PC-3 (cell line): ENCODE measurements at regions not wholly inside any gene's neighbourhood (a gene's known extent, or its start where the extent isn't known, plus 50 kb on each side); places are given as distances from the start of the nearest gene placed in this dataset.

Experiments
- ATAC-seq: fragments of 200-7000 bp; cut with Tn5 transposase; 2 replicates; pipeline ENCODE4 v1.9.1; 2020; ENCODE audit warnings: mild to moderate bottlenecking, moderate library complexity
- BruUV-seq: library from RNA; stranded (reverse); fragments of 400-500 nt; replicated peaks from 2 replicates; lab custom pipeline; 2021; lab: Mats Ljungman, UMichigan
- CTCF ChIA-PET: fragments of 300-600 bp; sonication (Branson Sonifier 250); formaldehyde crosslinking; loops from one replicate; lab custom pipeline; 2022; ENCODE audit warnings: antibody characterized with exemption; lab: Charles Lee
- POLR2A ChIA-PET: fragments of 300-600 bp; sonication (Branson Sonifier 250); formaldehyde crosslinking; loops from one replicate; lab custom pipeline; 2022; ENCODE audit warnings: antibody characterized with exemption; ENCODE audit not compliant: unreplicated experiment; lab: Charles Lee
- DNase-seq: peaks from one replicate; pipeline ENCODE4 v3.0.0-alpha.2; 2015
- H2AFZ ChIP-seq: fragments of 300-600 bp; sonication (generic); 2 replicates; pipeline ENCODE4 v1.6.0; 2016; ENCODE audit warnings: antibody characterized with exemption, low read length
- H3F3A ChIP-seq: fragments of 300-600 bp; sonication (generic); one replicate; pipeline ENCODE4 v1.6.0; 2017; ENCODE audit warnings: antibody characterized with exemption, low read length, control low read depth, mild to moderate bottlenecking; ENCODE audit not compliant: unreplicated experiment
- H3K27ac ChIP-seq: fragments of 300-600 bp; sonication (generic); 2 replicates; pipeline ENCODE4 v1.5.1; 2016; ENCODE audit warnings: mild to moderate bottlenecking, low read length
- H3K27me3 ChIP-seq: fragments of 300-600 bp; sonication (generic); 2 replicates; pipeline ENCODE4 v1.6.1; 2016; ENCODE audit warnings: low read length, mixed read lengths
- H3K36me3 ChIP-seq: fragments of 300-600 bp; sonication (generic); 2 replicates; pipeline ENCODE4 v1.6.1; 2016; ENCODE audit warnings: low read depth, mixed run types, low read length, mixed read lengths
- H3K4me1 ChIP-seq: fragments of 300-600 bp; sonication (generic); 2 replicates; pipeline ENCODE4 v1.5.1; 2016; ENCODE audit warnings: low read length; ENCODE audit not compliant: insufficient read depth
- H3K4me2 ChIP-seq: fragments of 300-600 bp; sonication (generic); 2 replicates; pipeline ENCODE4 v1.6.0; 2016; ENCODE audit warnings: low read length
- H3K4me3 ChIP-seq: fragments of 300-600 bp; sonication (generic); 2 replicates; pipeline ENCODE4 v1.5.1; 2016; ENCODE audit warnings: mild to moderate bottlenecking, low read length, mixed read lengths
- H3K79me2 ChIP-seq: fragments of 300-600 bp; sonication (generic); 2 replicates; pipeline ENCODE4 v1.6.1; 2017; ENCODE audit warnings: low read length, mixed read lengths
- H3K9ac ChIP-seq: fragments of 300-600 bp; sonication (generic); 2 replicates; pipeline ENCODE4 v1.6.0; 2016; ENCODE audit warnings: mild to moderate bottlenecking, low read length
- H3K9me2 ChIP-seq: fragments of 300-600 bp; sonication (generic); replicated peaks from 2 replicates; pipeline ENCODE4 v1.6.1; 2016; ENCODE audit warnings: mixed run types, low read length, mixed read lengths
- H3K9me3 ChIP-seq: fragments of 300-600 bp; sonication (generic); 2 replicates; pipeline ENCODE4 v1.6.1; 2016; ENCODE audit warnings: low read length, mixed read lengths
- H4K20me1 ChIP-seq: fragments of 300-600 bp; sonication (generic); 2 replicates; pipeline ENCODE4 v1.6.1; 2016; ENCODE audit warnings: low read length, mixed read lengths
- EZH2 ChIP-seq: fragments of 300-600 bp; sonication (generic); IDR thresholded peaks from one replicate; pipeline ENCODE4 v1.6.1; 2017; ENCODE audit warnings: antibody characterized with exemption, mild to moderate bottlenecking, low read length; ENCODE audit not compliant: unreplicated experiment
- EZH2phosphoT487 ChIP-seq: fragments of 300-600 bp; sonication (generic); IDR thresholded peaks from 2 replicates; pipeline ENCODE4 v1.6.1; 2018; ENCODE audit warnings: mild to moderate bottlenecking, antibody characterized with exemption, low read length, borderline replicate concordance
- intact Hi-C: fragments of 100-400 bp; cut with micrococcal nuclease; formaldehyde crosslinking; loops from 2 replicates; pipeline ENCODE4 v1.9.0; 2023
- TF ChIP-seq, protein P1 (sequence below): fragments of 300-600 bp; sonication (generic); conservative IDR thresholded peaks from 2 replicates; pipeline ENCODE4 v1.5.1; 2017; ENCODE audit warnings: antibody characterized with exemption, low read depth, mild to moderate bottlenecking, low read length

DNA sequence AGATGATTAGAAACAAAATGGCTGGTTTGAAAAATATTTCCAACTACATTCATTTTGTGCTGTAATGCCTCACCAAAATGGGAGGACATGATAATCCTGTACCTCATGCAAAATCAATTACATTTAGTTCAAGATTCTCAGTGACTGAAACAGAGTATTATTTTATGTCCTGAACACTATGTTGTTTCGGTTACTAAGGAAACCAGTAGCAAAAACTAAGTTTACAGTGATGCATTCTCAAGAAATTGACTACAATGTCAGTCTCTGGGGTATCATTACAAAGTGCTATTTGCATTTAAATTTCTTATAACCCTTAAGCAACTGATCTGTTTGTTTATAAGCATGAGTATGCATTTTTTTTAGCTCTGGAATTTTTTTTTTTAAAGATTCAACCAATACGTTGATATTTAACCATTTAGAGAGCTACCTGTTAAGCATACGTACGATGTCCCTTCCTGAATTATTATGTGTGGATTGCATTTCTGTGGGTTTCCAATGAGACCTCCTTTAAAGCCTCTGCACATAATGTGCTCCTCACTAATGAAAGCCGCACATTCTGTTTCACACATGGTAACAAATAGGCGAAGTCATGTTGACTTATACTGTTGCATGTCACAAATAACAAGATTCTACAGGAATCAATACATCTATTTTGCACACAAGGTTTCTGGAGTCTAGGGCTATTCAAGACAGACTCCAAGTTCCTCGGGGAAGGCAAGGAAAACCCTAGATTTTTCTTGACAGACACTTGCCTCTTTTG lies 1035.7 kb downstream of the ADGRL2 start:
- DNase-seq, result no peak
- POLR2A ChIA-PET, result no interaction called here

DNA sequence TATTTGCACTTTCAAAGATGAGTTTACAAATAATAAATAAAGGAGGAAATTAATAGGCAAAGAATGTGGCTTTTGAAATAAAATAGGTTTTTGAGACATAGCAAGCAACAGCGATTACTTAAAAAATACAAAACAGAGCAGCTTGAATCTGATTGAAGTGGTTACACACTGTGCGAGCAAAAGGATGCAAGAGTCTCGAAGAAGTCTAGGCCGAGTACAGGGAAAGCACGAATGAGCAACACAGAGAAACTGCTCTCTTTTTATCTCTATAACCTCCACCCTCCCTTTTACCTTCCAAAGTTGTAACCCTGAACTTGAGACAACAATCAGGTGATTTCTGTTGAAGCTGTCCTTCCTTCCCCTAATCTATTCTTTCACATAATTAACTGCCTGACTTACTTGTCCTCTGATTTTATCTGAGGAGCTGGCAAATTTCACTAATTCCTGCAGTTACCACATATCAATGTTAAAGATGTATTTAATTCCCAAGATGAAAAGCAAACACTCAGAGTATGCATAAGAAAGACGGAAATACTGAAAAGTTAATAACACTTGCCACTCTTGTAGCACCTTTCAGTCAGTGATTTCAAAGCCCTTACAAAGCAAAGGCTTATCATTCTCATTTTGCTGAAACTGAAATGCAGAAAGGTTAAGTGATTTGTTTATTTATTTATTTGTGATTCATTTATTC lies 1030.1 kb downstream of the ADGRL2 start:
- ATAC-seq, result no peak
- H3K9ac ChIP-seq, result no peak overlapping the region
- peaks cover 16% of the 10 kb centered on the region for H3K27me3 ChIP-seq
- no peak overlapping the region for H3K4me3 ChIP-seq
- no peaks in the 10 kb centered on the region for H3K36me3 ChIP-seq
- ChIA-PET CTCF (no interaction called here), POLR2A (interaction anchor here (0.7 kb wide), 1 partner anchor 1243 kb away, joined by 3 read pairs; no protein-coding TSS in a partner anchor)
- H3K79me2 ChIP-seq, result no peaks in the 10 kb centered on the region
- intact Hi-C loops, result no loop called here
- H2AFZ ChIP-seq, result no peak overlapping the region
- H3K9me3 ChIP-seq, result no peaks in the 10 kb centered on the region
- no peaks in the 10 kb centered on the region for H3K4me1 ChIP-seq
- H3K9me2 ChIP-seq, result no peaks in the 10 kb centered on the region
- DNase-seq, result no peak
- TF ChIP-seq EZH2 (no peak), EZH2phosphoT487 (no peak)
- TF ChIP-seq, protein P1, sequence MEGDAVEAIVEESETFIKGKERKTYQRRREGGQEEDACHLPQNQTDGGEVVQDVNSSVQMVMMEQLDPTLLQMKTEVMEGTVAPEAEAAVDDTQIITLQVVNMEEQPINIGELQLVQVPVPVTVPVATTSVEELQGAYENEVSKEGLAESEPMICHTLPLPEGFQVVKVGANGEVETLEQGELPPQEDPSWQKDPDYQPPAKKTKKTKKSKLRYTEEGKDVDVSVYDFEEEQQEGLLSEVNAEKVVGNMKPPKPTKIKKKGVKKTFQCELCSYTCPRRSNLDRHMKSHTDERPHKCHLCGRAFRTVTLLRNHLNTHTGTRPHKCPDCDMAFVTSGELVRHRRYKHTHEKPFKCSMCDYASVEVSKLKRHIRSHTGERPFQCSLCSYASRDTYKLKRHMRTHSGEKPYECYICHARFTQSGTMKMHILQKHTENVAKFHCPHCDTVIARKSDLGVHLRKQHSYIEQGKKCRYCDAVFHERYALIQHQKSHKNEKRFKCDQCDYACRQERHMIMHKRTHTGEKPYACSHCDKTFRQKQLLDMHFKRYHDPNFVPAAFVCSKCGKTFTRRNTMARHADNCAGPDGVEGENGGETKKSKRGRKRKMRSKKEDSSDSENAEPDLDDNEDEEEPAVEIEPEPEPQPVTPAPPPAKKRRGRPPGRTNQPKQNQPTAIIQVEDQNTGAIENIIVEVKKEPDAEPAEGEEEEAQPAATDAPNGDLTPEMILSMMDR, result no peak
- no TSS peak for BruUV-seq
- no peaks in the 10 kb centered on the region for H4K20me1 ChIP-seq
- no peak overlapping the region for H3K27ac ChIP-seq
- no peak overlapping the region for H3K4me2 ChIP-seq
- no peaks in the 10 kb centered on the region for H3F3A ChIP-seq

More for the DNA sequence above, 1035.7 kb downstream of the ADGRL2 start:
- Histone ChIP-seq H3K79me2 (no peaks in the 10 kb centered on the region), H2AFZ (no peak overlapping the region), H3K4me3 (no peak overlapping the region), H3K9ac (no peak overlapping the region), H4K20me1 (no peaks in the 10 kb centered on the region), H3K9me3 (no peaks in the 10 kb centered on the region), H3K27ac (no peak overlapping the region), H3K4me2 (no peak overlapping the region), H3K36me3 (no peaks in the 10 kb centered on the region), H3F3A (no peaks in the 10 kb centered on the region), H3K9me2 (no peaks in the 10 kb centered on the region), H3K27me3 (0 out of 2 replicates have a peak, but pooled peaks cover 3% of the 10 kb centered on the region), H3K4me1 (0 out of 2 replicates have a peak, but pooled peaks cover 7% of the 10 kb centered on the region)
- BruUV-seq, result no TSS peak
- TF ChIP-seq EZH2phosphoT487 (no peak), EZH2 (no peak)
- TF ChIP-seq, protein P1, result no peak
- ATAC-seq, result no peak
- CTCF ChIA-PET, result no interaction called here
- intact Hi-C loops, result no loop called here
